Nephron (organoid): ENCODE measurements at regions not wholly inside any gene's neighbourhood (a gene's known extent, or its start where the extent isn't known, plus 50 kb on each side); places are given as distances from the start of the nearest gene placed in this dataset.

Source experiments
- H3K27ac Mint-ChIP-seq, 3 experiments: 2 replicates each; pipeline ENCODE4 v1.8.0; 2020; ENCODE audit warnings: mixed read lengths in 3 of 3, mild to moderate bottlenecking in 2 of 3, moderate library complexity in 1 of 3
- H3K27me3 Mint-ChIP-seq: 2 replicates; pipeline ENCODE4 v1.8.0; 2021; ENCODE audit warnings: low read depth, mild to moderate bottlenecking, moderate library complexity, mixed read lengths
- H3K36me3 Mint-ChIP-seq: 2 replicates; pipeline ENCODE4 v1.8.0; 2020; ENCODE audit warnings: low read depth, mixed read lengths
- H3K4me1 Mint-ChIP-seq: 2 replicates; pipeline ENCODE4 v1.8.0; 2020; ENCODE audit warnings: mixed read lengths
- H3K4me3 Mint-ChIP-seq, 3 experiments: 2 replicates each; pipeline ENCODE4 v1.8.0; 2020; ENCODE audit warnings: mild to moderate bottlenecking in 3 of 3, mixed read lengths in 3 of 3, moderate library complexity in 2 of 3
- H3K9me3 Mint-ChIP-seq: 2 replicates; pipeline ENCODE4 v1.8.0; 2020; ENCODE audit warnings: mixed read lengths
- CTCF ChIP-seq, 3 experiments: fragments of 200-600 bp; sonication (generic); IDR thresholded peaks; one replicate each; pipeline ENCODE4 v1.5.0; 2021; ENCODE audit warnings: antibody characterized with exemption in 3 of 3; ENCODE audit not compliant: unreplicated experiment in 3 of 3

- Mint-ChIP-seq H3K4me3 (no peak overlapping the region), H3K27ac (no peak overlapping the region), H3K9me3 (peaks cover 3% of the 10 kb centered on the region), H3K36me3 (no peaks in the 10 kb centered on the region), H3K27me3 (peaks cover 34% of the 10 kb centered on the region), H3K4me1 (no peaks in the 10 kb centered on the region)
- TF ChIP-seq CTCF (IDR thresholded peaks at IDR 0.05; ENCODE audit: unreplicated experiment in 3 of 3), result no peak
These were observed 102.7 kb upstream of the AJAP1 start for GRCh38 chr1:4551706-4552105.

GRCh38 chr1:4553761-4554160 lies 100.6 kb upstream of the AJAP1 start:
- Mint-ChIP-seq H3K27me3 (peaks cover 31% of the 10 kb centered on the region), H3K4me1 (no peaks in the 10 kb centered on the region), H3K9me3 (peaks cover 3% of the 10 kb centered on the region), H3K27ac (no peak overlapping the region), H3K36me3 (no peaks in the 10 kb centered on the region), H3K4me3 (no peak overlapping the region)
- no peak for TF ChIP-seq CTCF (IDR thresholded peaks at IDR 0.05; ENCODE audit: unreplicated experiment in 3 of 3)

- H3K27ac Mint-ChIP-seq, result no peak overlapping the region
- no peaks in the 10 kb centered on the region for H3K4me1 Mint-ChIP-seq
- no peaks in the 10 kb centered on the region for H3K36me3 Mint-ChIP-seq
- TF ChIP-seq CTCF (IDR thresholded peaks at IDR 0.05; ENCODE audit: unreplicated experiment in 3 of 3), result no peak
- peaks cover 3% of the 10 kb centered on the region for H3K9me3 Mint-ChIP-seq
- H3K27me3 Mint-ChIP-seq, result peaks cover 37% of the 10 kb centered on the region
- no peak overlapping the region for H3K4me3 Mint-ChIP-seq
These were observed 100.0 kb upstream of the AJAP1 start for GRCh38 chr1:4554271-4554865.

- H3K9me3 Mint-ChIP-seq, result peaks cover 3% of the 10 kb centered on the region
- H3K27ac Mint-ChIP-seq, result no peak overlapping the region
- H3K4me3 Mint-ChIP-seq, result no peak overlapping the region
- peaks cover 5% of the 10 kb centered on the region for H3K4me1 Mint-ChIP-seq
- no peaks in the 10 kb centered on the region for H3K36me3 Mint-ChIP-seq
- H3K27me3 Mint-ChIP-seq, result peaks cover 51% of the 10 kb centered on the region
- no peak for TF ChIP-seq CTCF (IDR thresholded peaks at IDR 0.05; ENCODE audit: unreplicated experiment in 3 of 3)
These were observed 96.5 kb upstream of the AJAP1 start for GRCh38 chr1:4557949-4558348.

- Mint-ChIP-seq H3K4me1 (peaks cover 25% of the 10 kb centered on the region), H3K27me3 (peaks cover 51% of the 10 kb centered on the region), H3K4me3 (peak overlapping the region in 2 of 3 experiments; percentile 6 to 7), H3K27ac (peak overlapping the region; percentile 21 to 69 (median 24)), H3K9me3 (no peaks in the 10 kb centered on the region), H3K36me3 (no peaks in the 10 kb centered on the region)
- no peak for TF ChIP-seq CTCF (IDR thresholded peaks at IDR 0.05; ENCODE audit: unreplicated experiment in 3 of 3)
These were observed 93.2 kb upstream of the AJAP1 start for GRCh38 chr1:4561205-4561604.

- H3K36me3 Mint-ChIP-seq, result no peaks in the 10 kb centered on the region
- H3K4me3 Mint-ChIP-seq, result no peak overlapping the region
- peaks cover 29% of the 10 kb centered on the region for H3K4me1 Mint-ChIP-seq
- TF ChIP-seq CTCF (IDR thresholded peaks at IDR 0.05; ENCODE audit: unreplicated experiment in 3 of 3), result no peak
- H3K27me3 Mint-ChIP-seq, result peaks cover 50% of the 10 kb centered on the region
- no peak overlapping the region for H3K27ac Mint-ChIP-seq
- H3K9me3 Mint-ChIP-seq, result no peaks in the 10 kb centered on the region
These were observed 92.1 kb upstream of the AJAP1 start for GRCh38 chr1:4562321-4562720.
